SU-DHL-6 (cell line): ENCODE measurements at regions not wholly inside any gene's neighbourhood (a gene's known extent, or its start where the extent isn't known, plus 50 kb on each side); places are given as distances from the start of the nearest gene placed in this dataset.

Source experiments
- H2AFZ ChIP-seq: fragments of 200-600 bp; sonication (generic); 2 replicates; pipeline ENCODE4 v1.6.1; 2014; ENCODE audit warnings: low read depth, mild to moderate bottlenecking, moderate library complexity, mixed read lengths, antibody characterized with exemption, low read length; ENCODE audit not compliant: severe bottlenecking
- H3F3A ChIP-seq: fragments of 200-600 bp; shearing (Covaris generic); 2 replicates; pipeline ENCODE4 v1.6.0; 2016; ENCODE audit warnings: antibody characterized with exemption, mild to moderate bottlenecking; ENCODE audit not compliant: insufficient read depth
- H3K27ac ChIP-seq: fragments of 200-600 bp; sonication (generic); 2 replicates; pipeline ENCODE4 v1.5.1; 2016; ENCODE audit warnings: low read depth, mild to moderate bottlenecking, low read length, moderate library complexity, mixed read lengths
- H3K27me3 ChIP-seq: fragments of 200-600 bp; sonication (generic), shearing (Covaris generic); 2 replicates; pipeline ENCODE4 v1.6.0; 2014; ENCODE audit warnings: mild to moderate bottlenecking, low read length
- H3K36me3 ChIP-seq: fragments of 200-600 bp; sonication (generic); 2 replicates; pipeline ENCODE4 v1.6.1; 2014; ENCODE audit warnings: mild to moderate bottlenecking, low read length, mixed read lengths
- H3K4me2 ChIP-seq: fragments of 300-600, 200-600 bp; shearing (Covaris generic), sonication (generic); 2 replicates; pipeline ENCODE4 v1.6.0; 2014; ENCODE audit warnings: low read length, low read depth, mild to moderate bottlenecking; ENCODE audit not compliant: poor library complexity, severe bottlenecking
- H3K4me3 ChIP-seq: fragments of 200-600 bp; sonication (generic); 2 replicates; pipeline ENCODE4 v1.5.1; 2014; ENCODE audit warnings: antibody characterized with exemption, low read length, mild to moderate bottlenecking, mixed read lengths; ENCODE audit not compliant: insufficient read depth, poor library complexity, severe bottlenecking
- H3K79me2 ChIP-seq: fragments of 200-600 bp; sonication (generic); 2 replicates; pipeline ENCODE4 v1.6.1; 2014; ENCODE audit warnings: mild to moderate bottlenecking, low read length, moderate library complexity; ENCODE audit not compliant: insufficient read depth
- H3K9ac ChIP-seq: fragments of 200-600 bp; sonication (generic); 2 replicates; pipeline ENCODE4 v1.7.0; 2014; ENCODE audit warnings: mild to moderate bottlenecking, low read length
- H3K9me2 ChIP-seq: fragments of 200-600 bp; sonication (generic); replicated peaks from 2 replicates; pipeline ENCODE4 v1.6.1; 2014; ENCODE audit warnings: low read length; ENCODE audit not compliant: insufficient read depth
- H3K9me3 ChIP-seq: fragments of 200-600 bp; sonication (generic); 2 replicates; pipeline ENCODE4 v1.6.1; 2014; ENCODE audit warnings: low read length, mixed read lengths; ENCODE audit not compliant: insufficient read depth
- H4K20me1 ChIP-seq: fragments of 200-600 bp; sonication (generic); 2 replicates; pipeline ENCODE4 v1.6.1; 2014; ENCODE audit warnings: low read depth, mild to moderate bottlenecking, antibody characterized with exemption, low read length, moderate library complexity, mixed read lengths
- CTCF ChIP-seq: fragments of 200-600 bp; sonication (generic); IDR thresholded peaks from one replicate; pipeline ENCODE4 v1.5.1; 2017; ENCODE audit warnings: antibody characterized with exemption, mild to moderate bottlenecking, low read length, moderate library complexity; ENCODE audit not compliant: insufficient read depth, poor library complexity, severe bottlenecking
- EZH2phosphoT487 ChIP-seq: fragments of 200-600 bp; sonication (generic), shearing (Covaris generic); conservative IDR thresholded peaks from 2 replicates; pipeline ENCODE4 v1.6.1; 2018; ENCODE audit warnings: mild to moderate bottlenecking, antibody characterized with exemption, low read length, moderate library complexity, mixed read lengths

DNA sequence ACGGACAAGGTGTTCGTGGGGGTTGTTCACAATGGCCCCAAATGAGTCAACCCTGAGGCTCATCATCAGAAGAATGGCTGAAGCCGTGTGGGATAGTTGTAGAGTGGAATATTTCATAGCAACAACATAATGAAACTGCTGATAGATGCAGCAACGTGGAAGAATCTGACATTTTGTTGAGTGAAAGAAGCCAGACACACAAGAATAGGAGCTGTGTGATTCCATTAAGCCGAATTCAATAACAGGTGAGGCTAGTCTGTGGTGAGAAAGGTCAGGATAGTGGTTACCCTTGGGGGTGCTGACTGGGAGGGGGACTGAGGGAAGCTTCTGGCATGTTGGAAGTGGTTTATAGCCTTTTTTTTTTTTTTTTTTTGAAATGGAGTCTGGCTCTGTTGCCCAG is 144.0 kb downstream of the SMAD6 start:
- no peak overlapping the region for H3K4me2 ChIP-seq
- TF ChIP-seq EZH2phosphoT487 (no peak), CTCF (no peak)
- H3K9me2 ChIP-seq, result no peaks in the 10 kb centered on the region
- H4K20me1 ChIP-seq, result no peaks in the 10 kb centered on the region
- H3K9ac ChIP-seq, result no peak overlapping the region
- H3K9me3 ChIP-seq, result no peaks in the 10 kb centered on the region
- H3K27ac ChIP-seq, result no peak overlapping the region
- H3K36me3 ChIP-seq, result no peaks in the 10 kb centered on the region
- no peaks in the 10 kb centered on the region for H3K27me3 ChIP-seq
- H3F3A ChIP-seq, result no peaks in the 10 kb centered on the region
- no peaks in the 10 kb centered on the region for H3K79me2 ChIP-seq
- H2AFZ ChIP-seq, result no peak overlapping the region
- H3K4me3 ChIP-seq, result no peak overlapping the region

DNA sequence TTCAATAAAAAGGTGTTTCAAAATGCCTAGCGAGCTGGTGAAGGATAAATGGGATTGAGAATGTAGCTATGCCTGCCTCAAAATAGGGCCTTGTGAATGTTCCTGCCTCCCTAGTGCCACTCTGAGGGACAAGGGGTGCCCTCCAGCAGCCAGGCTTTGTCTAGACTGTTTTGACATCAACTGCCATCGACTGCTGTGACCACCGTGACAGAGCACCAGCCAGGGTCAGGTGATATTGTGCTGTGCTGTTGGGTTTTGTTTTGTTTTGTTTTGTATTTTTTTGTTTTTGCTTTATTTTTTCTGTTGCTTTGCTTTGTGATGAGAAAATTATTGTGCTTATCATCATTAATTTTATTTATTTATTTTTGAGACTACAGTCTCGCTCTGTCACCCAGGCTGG is 144.8 kb downstream of the SMAD6 start:
- H3K4me2 ChIP-seq, result no peak overlapping the region
- no peak overlapping the region for H3K9ac ChIP-seq
- H3K9me3 ChIP-seq, result no peaks in the 10 kb centered on the region
- H3K9me2 ChIP-seq, result no peaks in the 10 kb centered on the region
- H3F3A ChIP-seq, result no peaks in the 10 kb centered on the region
- no peaks in the 10 kb centered on the region for H4K20me1 ChIP-seq
- H3K27ac ChIP-seq, result no peak overlapping the region
- no peak overlapping the region for H3K4me3 ChIP-seq
- no peaks in the 10 kb centered on the region for H3K79me2 ChIP-seq
- no peaks in the 10 kb centered on the region for H3K27me3 ChIP-seq
- no peak overlapping the region for H2AFZ ChIP-seq
- H3K36me3 ChIP-seq, result no peaks in the 10 kb centered on the region
- TF ChIP-seq CTCF (no peak), EZH2phosphoT487 (no peak)

- Histone ChIP-seq H3K27ac (no peak overlapping the region), H3K27me3 (no peaks in the 10 kb centered on the region), H3K36me3 (no peaks in the 10 kb centered on the region), H2AFZ (no peak overlapping the region), H3K4me2 (no peak overlapping the region), H3K9me2 (no peaks in the 10 kb centered on the region), H3K4me3 (no peak overlapping the region), H3K79me2 (no peaks in the 10 kb centered on the region), H4K20me1 (no peaks in the 10 kb centered on the region), H3K9ac (no peak overlapping the region), H3K9me3 (no peaks in the 10 kb centered on the region), H3F3A (no peaks in the 10 kb centered on the region)
- TF ChIP-seq CTCF (no peak), EZH2phosphoT487 (no peak)
Measured at GRCh38 chr15:66847565-66847991, 145.5 kb downstream of the SMAD6 start.
